Caco-2 (cell line): ENCODE measurements at regions not wholly inside any gene's neighbourhood (a gene's known extent, or its start where the extent isn't known, plus 50 kb on each side); places are given as distances from the start of the nearest gene placed in this dataset.

Experiments used
- BruUV-seq: library from RNA; stranded (reverse); fragments of 400-500 nt; replicated peaks from 2 replicates; lab custom pipeline; 2021; lab: Mats Ljungman, UMichigan
- CTCF ChIA-PET: fragments of 300-600 bp; sonication (Branson Sonifier 250); formaldehyde crosslinking; loops from one replicate; lab custom pipeline; 2022; ENCODE audit warnings: antibody characterized with exemption; lab: Charles Lee
- POLR2A ChIA-PET: fragments of 300-600 bp; sonication (Branson Sonifier 250); formaldehyde crosslinking; loops from one replicate; lab custom pipeline; 2022; ENCODE audit warnings: antibody characterized with exemption; lab: Charles Lee
- DNase-seq, 2 experiments: peaks; one replicate each; pipeline versions ENCODE4 v3.0.0 to v3.0.0-alpha.2; 2020 to 2022
- H3K27me3 ChIP-seq: replicated peaks from 2 replicates; pipeline ENCODE4 v1.6.0; 2011; ENCODE audit warnings: low read length; ENCODE audit not compliant: control insufficient read depth, insufficient read depth
- H3K36me3 ChIP-seq: 2 replicates; pipeline ENCODE4 v1.5.1; 2011; ENCODE audit warnings: low read length; ENCODE audit not compliant: control insufficient read depth, insufficient read depth
- H3K4me1 ChIP-seq: fragments of 250-450 bp; sonication (Bioruptor Pico); 2 replicates; pipeline ENCODE4 v1.5.1; 2020; ENCODE audit warnings: mild to moderate bottlenecking
- H3K4me3 ChIP-seq: 2 replicates; pipeline ENCODE4 v1.5.1; 2011; ENCODE audit warnings: low read depth, mild to moderate bottlenecking, control low read depth, low read length
- H3K9me3 ChIP-seq: fragments of 250-450 bp; sonication (Bioruptor Pico); 2 replicates; pipeline ENCODE4 v1.5.1; 2020; ENCODE audit warnings: mild to moderate bottlenecking, moderate library complexity
- H3K27ac Mint-ChIP-seq: one replicate; pipeline ENCODE4 v1.8.0; 2022; ENCODE audit warnings: mixed read lengths; ENCODE audit not compliant: unreplicated experiment
- H3K27me3 Mint-ChIP-seq: one replicate; pipeline ENCODE4 v1.8.0; 2022; ENCODE audit warnings: mixed read lengths; ENCODE audit not compliant: insufficient read depth, unreplicated experiment
- H3K36me3 Mint-ChIP-seq: one replicate; pipeline ENCODE4 v1.8.0; 2022; ENCODE audit warnings: mild to moderate bottlenecking, mixed read lengths; ENCODE audit not compliant: insufficient read depth, unreplicated experiment
- H3K4me1 Mint-ChIP-seq: one replicate; pipeline ENCODE4 v1.8.0; 2022; ENCODE audit warnings: low read depth, mixed read lengths; ENCODE audit not compliant: unreplicated experiment
- H3K4me3 Mint-ChIP-seq: one replicate; pipeline ENCODE4 v1.8.0; 2022; ENCODE audit warnings: mild to moderate bottlenecking, moderate library complexity, mixed read lengths; ENCODE audit not compliant: unreplicated experiment
- H3K9me3 Mint-ChIP-seq: one replicate; pipeline ENCODE4 v1.8.0; 2022; ENCODE audit warnings: mixed read lengths; ENCODE audit not compliant: unreplicated experiment
- intact Hi-C: fragments of 100-400 bp; cut with micrococcal nuclease; formaldehyde crosslinking; loops from one replicate; pipeline ENCODE4 v1.10.0; 2022; ENCODE audit not compliant: unreplicated experiment
- TF ChIP-seq, protein P1 (sequence below), 2 experiments: fragments of 200-600 bp in 1 of 2; IDR thresholded peaks; 1 replicate in 1 of 2; 2 replicates in 1 of 2; pipeline versions ENCODE4 v1.5.1 to v1.8.0; 2011 to 2022; ENCODE audit warnings: antibody characterized with exemption in 1 of 2, control low read depth in 1 of 2, inconsistent platforms in 1 of 2, low read depth in 1 of 2, low read length in 1 of 2, mild to moderate bottlenecking in 1 of 2, moderate library complexity in 1 of 2; ENCODE audit not compliant: insufficient read depth in 1 of 2, severe bottlenecking in 1 of 2, unreplicated experiment in 1 of 2

GRCh38 chr5:165029099-165029870, 1523.9 kb downstream of the MAT2B start:
- TF ChIP-seq, protein P1, sequence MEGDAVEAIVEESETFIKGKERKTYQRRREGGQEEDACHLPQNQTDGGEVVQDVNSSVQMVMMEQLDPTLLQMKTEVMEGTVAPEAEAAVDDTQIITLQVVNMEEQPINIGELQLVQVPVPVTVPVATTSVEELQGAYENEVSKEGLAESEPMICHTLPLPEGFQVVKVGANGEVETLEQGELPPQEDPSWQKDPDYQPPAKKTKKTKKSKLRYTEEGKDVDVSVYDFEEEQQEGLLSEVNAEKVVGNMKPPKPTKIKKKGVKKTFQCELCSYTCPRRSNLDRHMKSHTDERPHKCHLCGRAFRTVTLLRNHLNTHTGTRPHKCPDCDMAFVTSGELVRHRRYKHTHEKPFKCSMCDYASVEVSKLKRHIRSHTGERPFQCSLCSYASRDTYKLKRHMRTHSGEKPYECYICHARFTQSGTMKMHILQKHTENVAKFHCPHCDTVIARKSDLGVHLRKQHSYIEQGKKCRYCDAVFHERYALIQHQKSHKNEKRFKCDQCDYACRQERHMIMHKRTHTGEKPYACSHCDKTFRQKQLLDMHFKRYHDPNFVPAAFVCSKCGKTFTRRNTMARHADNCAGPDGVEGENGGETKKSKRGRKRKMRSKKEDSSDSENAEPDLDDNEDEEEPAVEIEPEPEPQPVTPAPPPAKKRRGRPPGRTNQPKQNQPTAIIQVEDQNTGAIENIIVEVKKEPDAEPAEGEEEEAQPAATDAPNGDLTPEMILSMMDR (IDR thresholded peaks at IDR 0.05; ENCODE audit: insufficient read depth in 1 of 2, low read depth in 1 of 2, low read length in 1 of 2, severe bottlenecking in 1 of 2, unreplicated experiment in 1 of 2): peak; percentile 21 to 47
- H3K4me1 Mint-ChIP-seq: no peaks in the 10 kb centered on the region
- no TSS peak for BruUV-seq
- H3K27me3 Mint-ChIP-seq: no peaks in the 10 kb centered on the region
- H3K36me3 Mint-ChIP-seq: no peaks in the 10 kb centered on the region
- no peak overlapping the region for H3K4me3 Mint-ChIP-seq
- peak; percentile 38 to 56 for DNase-seq
- no peak overlapping the region for H3K4me3 ChIP-seq
- CTCF ChIA-PET: no interaction called here
- H3K9me3 ChIP-seq: no peaks in the 10 kb centered on the region
- POLR2A ChIA-PET: no interaction called here
- intact Hi-C loops: loop anchor here (1.0 to 5.0 kb wide), 2 partner anchors 180 to 428 kb away; no protein-coding TSS in a partner anchor
- H3K9me3 Mint-ChIP-seq: no peaks in the 10 kb centered on the region
- H3K27me3 ChIP-seq: no peaks in the 10 kb centered on the region
- no peak overlapping the region for H3K27ac Mint-ChIP-seq
- no peaks in the 10 kb centered on the region for H3K36me3 ChIP-seq
- H3K4me1 ChIP-seq: no peaks in the 10 kb centered on the region

- no peak for DNase-seq
- no peaks in the 10 kb centered on the region for H3K4me1 ChIP-seq
- no peaks in the 10 kb centered on the region for H3K4me1 Mint-ChIP-seq
- no peaks in the 10 kb centered on the region for H3K27me3 Mint-ChIP-seq
- no peaks in the 10 kb centered on the region for H3K36me3 Mint-ChIP-seq
- no peaks in the 10 kb centered on the region for H3K36me3 ChIP-seq
- CTCF ChIA-PET: no interaction called here
- POLR2A ChIA-PET: no interaction called here
- intact Hi-C loops: no loop called here
- H3K27me3 ChIP-seq: no peaks in the 10 kb centered on the region
- H3K9me3 ChIP-seq: no peaks in the 10 kb centered on the region
- TF ChIP-seq, protein P1 (IDR thresholded peaks at IDR 0.05; ENCODE audit: insufficient read depth in 1 of 2, low read depth in 1 of 2, low read length in 1 of 2, severe bottlenecking in 1 of 2, unreplicated experiment in 1 of 2): no peak
- no peak overlapping the region for H3K4me3 Mint-ChIP-seq
- no peaks in the 10 kb centered on the region for H3K9me3 Mint-ChIP-seq
- BruUV-seq: no TSS peak
- H3K27ac Mint-ChIP-seq: no peak overlapping the region
- H3K4me3 ChIP-seq: no peak overlapping the region
These were observed 1525.6 kb downstream of the MAT2B start for GRCh38 chr5:165030971-165031370.

DNA sequence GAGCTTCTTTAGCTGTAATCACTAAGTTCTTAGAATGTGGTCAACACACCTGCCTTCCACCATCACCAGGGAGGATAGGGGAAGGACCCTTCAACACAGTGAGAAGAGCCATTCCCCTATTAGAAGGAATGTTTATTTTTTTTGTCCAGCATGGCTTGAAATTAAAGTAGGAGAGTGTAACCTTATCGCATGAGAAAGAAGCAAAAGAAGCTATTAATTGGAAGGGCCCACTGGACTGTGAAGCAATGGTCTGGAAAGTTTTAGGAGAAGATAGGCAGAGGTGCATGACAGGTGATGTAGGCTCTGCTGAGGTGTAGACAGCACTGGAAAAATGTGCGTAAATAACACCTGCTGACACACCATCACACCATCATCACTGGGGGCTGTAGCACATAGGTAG, 1526.0 kb downstream of the MAT2B start:
- no peaks in the 10 kb centered on the region for H3K4me1 Mint-ChIP-seq
- TF ChIP-seq, protein P1 (IDR thresholded peaks at IDR 0.05; ENCODE audit: insufficient read depth in 1 of 2, low read depth in 1 of 2, low read length in 1 of 2, severe bottlenecking in 1 of 2, unreplicated experiment in 1 of 2): no peak

More for the DNA sequence above, 1526.0 kb downstream of the MAT2B start:
- Histone ChIP-seq H3K4me3 (no peak overlapping the region), H3K36me3 (no peaks in the 10 kb centered on the region), H3K9me3 (no peaks in the 10 kb centered on the region), H3K27me3 (no peaks in the 10 kb centered on the region), H3K4me1 (no peaks in the 10 kb centered on the region)
- no peaks in the 10 kb centered on the region for H3K9me3 Mint-ChIP-seq
- BruUV-seq: no TSS peak
- H3K36me3 Mint-ChIP-seq: no peaks in the 10 kb centered on the region
- no peak for DNase-seq
- ChIA-PET CTCF (no interaction called here), POLR2A (no interaction called here)
- no peaks in the 10 kb centered on the region for H3K27me3 Mint-ChIP-seq
- intact Hi-C loops: no loop called here
- no peak overlapping the region for H3K4me3 Mint-ChIP-seq
- H3K27ac Mint-ChIP-seq: no peak overlapping the region
